H9 (cell line): ENCODE measurements at regions not wholly inside any gene's neighbourhood (a gene's known extent, or its start where the extent isn't known, plus 50 kb on each side); places are given as distances from the start of the nearest gene placed in this dataset.

ENCODE experiments used
- DNase-seq: peaks from one replicate; pipeline ENCODE4 v3.0.0-alpha.2; 2017
- H2AFZ ChIP-seq: one replicate; pipeline ENCODE4 v1.6.1; 2013; ENCODE audit warnings: mild to moderate bottlenecking, low read length, control low read depth, moderate library complexity
- H2AK5ac ChIP-seq: 2 replicates; pipeline ENCODE4 v1.6.1; 2013; ENCODE audit warnings: low read length, control low read depth, mixed read lengths; ENCODE audit not compliant: insufficient read length
- H2BK120ac ChIP-seq: one replicate; pipeline ENCODE4 v1.6.1; 2013; ENCODE audit warnings: low read depth, mild to moderate bottlenecking, low read length, control low read depth, inconsistent platforms; ENCODE audit not compliant: poor library complexity, severe bottlenecking
- H2BK12ac ChIP-seq: 2 replicates; pipeline ENCODE4 v1.6.1; 2013; ENCODE audit warnings: low read length, control low read depth, mixed read lengths, low read depth; ENCODE audit not compliant: insufficient read length
- H2BK15ac ChIP-seq: 2 replicates; pipeline ENCODE4 v1.6.1; 2013; ENCODE audit warnings: low read depth, low read length, control low read depth
- H2BK20ac ChIP-seq: one replicate; pipeline ENCODE4 v1.6.1; 2013; ENCODE audit warnings: low read depth, mild to moderate bottlenecking, low read length, control low read depth, inconsistent platforms; ENCODE audit not compliant: poor library complexity, severe bottlenecking
- H2BK5ac ChIP-seq: 2 replicates; pipeline ENCODE4 v1.6.1; 2013; ENCODE audit warnings: low read length, control low read depth, mixed read lengths; ENCODE audit not compliant: insufficient read length
- H3K14ac ChIP-seq: 2 replicates; pipeline ENCODE4 v1.6.1; 2013; ENCODE audit warnings: low read length, control low read depth; ENCODE audit not compliant: insufficient read depth
- H3K18ac ChIP-seq: 2 replicates; pipeline ENCODE4 v1.6.1; 2013; ENCODE audit warnings: low read depth, mild to moderate bottlenecking, mixed read lengths, low read length, control low read depth; ENCODE audit not compliant: insufficient read length
- H3K23ac ChIP-seq: 2 replicates; pipeline ENCODE4 v1.6.1; 2013; ENCODE audit warnings: low read length, control low read depth, mixed read lengths, low read depth; ENCODE audit not compliant: insufficient read length
- H3K23me2 ChIP-seq: 2 replicates; pipeline ENCODE4 v1.6.1; 2013; ENCODE audit warnings: low read depth, mild to moderate bottlenecking, mixed read lengths, low read length, control low read depth; ENCODE audit not compliant: insufficient read length, poor library complexity, severe bottlenecking
- H3K27ac ChIP-seq: 2 replicates; pipeline ENCODE4 v1.5.1; 2013; ENCODE audit warnings: low read length, control low read depth, mixed read lengths, low read depth; ENCODE audit not compliant: insufficient read length
- H3K27me3 ChIP-seq: 2 replicates; pipeline ENCODE4 v1.6.1; 2013; ENCODE audit warnings: low read length, control low read depth, inconsistent platforms; ENCODE audit not compliant: insufficient read depth
- H3K4ac ChIP-seq: 2 replicates; pipeline ENCODE4 v1.6.1; 2013; ENCODE audit warnings: low read depth, mild to moderate bottlenecking, control low read depth, inconsistent platforms, low read length, moderate library complexity
- H3K4me1 ChIP-seq: 2 replicates; pipeline ENCODE4 v1.6.1; 2013; ENCODE audit warnings: low read length, control low read depth, inconsistent platforms; ENCODE audit not compliant: insufficient read depth
- H3K4me2 ChIP-seq: 2 replicates; pipeline ENCODE4 v1.6.1; 2013; ENCODE audit warnings: low read length, control low read depth, mixed read lengths; ENCODE audit not compliant: insufficient read length, insufficient read depth
- H3K56ac ChIP-seq: 2 replicates; pipeline ENCODE4 v1.6.1; 2013; ENCODE audit warnings: low read depth, mild to moderate bottlenecking, mixed read lengths, low read length, control low read depth; ENCODE audit not compliant: insufficient read length
- H3K79me1 ChIP-seq: 2 replicates; pipeline ENCODE4 v1.6.1; 2013; ENCODE audit warnings: low read depth, mild to moderate bottlenecking, moderate library complexity, low read length, control low read depth, inconsistent platforms; ENCODE audit not compliant: insufficient read depth, poor library complexity, severe bottlenecking
- H3K79me2 ChIP-seq: 2 replicates; pipeline ENCODE4 v1.6.1; 2013; ENCODE audit warnings: low read length, control low read depth, inconsistent platforms; ENCODE audit not compliant: insufficient read depth
- H3K9ac ChIP-seq: 2 replicates; pipeline ENCODE4 v1.6.1; 2013; ENCODE audit warnings: low read length, control low read depth, mixed read lengths; ENCODE audit not compliant: insufficient read length; ENCODE audit errors: extremely low read depth
- H3K9me3 ChIP-seq: one replicate; pipeline ENCODE4 v1.6.1; 2013; ENCODE audit warnings: low read depth, low read length, inconsistent platforms; ENCODE audit not compliant: control insufficient read depth
- H3T11ph ChIP-seq: one replicate; pipeline ENCODE4 v1.6.1; 2013; ENCODE audit warnings: mild to moderate bottlenecking, low read length, control low read depth, inconsistent platforms
- H4K20me1 ChIP-seq: one replicate; pipeline ENCODE4 v1.6.1; 2013; ENCODE audit not compliant: control insufficient read depth, insufficient read length, insufficient read depth
- H4K5ac ChIP-seq: 2 replicates; pipeline ENCODE4 v1.6.1; 2013; ENCODE audit warnings: low read depth, mild to moderate bottlenecking, mixed read lengths, low read length, control low read depth; ENCODE audit not compliant: insufficient read length
- H4K8ac ChIP-seq: replicated peaks from 2 replicates; pipeline ENCODE4 v1.6.1; 2013; ENCODE audit warnings: low read length, control low read depth, mixed read lengths, low read depth; ENCODE audit not compliant: insufficient read length
- H4K91ac ChIP-seq: 2 replicates; pipeline ENCODE4 v1.6.1; 2013; ENCODE audit warnings: low read depth, mild to moderate bottlenecking, moderate library complexity, mixed read lengths, low read length, control low read depth; ENCODE audit not compliant: insufficient read length
- H3K27ac Mint-ChIP-seq, 3 experiments: 2 replicates in 2 of 3; 3 replicates in 1 of 3; pipeline ENCODE4 v1.8.0; 2020 to 2021; ENCODE audit warnings: mixed read lengths in 3 of 3, mild to moderate bottlenecking in 1 of 3, moderate library complexity in 1 of 3
- H3K27me3 Mint-ChIP-seq: 2 replicates; pipeline ENCODE4 v1.8.0; 2021; ENCODE audit warnings: low read depth, mild to moderate bottlenecking, moderate library complexity, mixed read lengths
- H3K36me3 Mint-ChIP-seq, 3 experiments: 2 replicates in 2 of 3; 3 replicates in 1 of 3; pipeline ENCODE4 v1.8.0; 2020 to 2021; ENCODE audit warnings: low read depth in 3 of 3, mixed read lengths in 3 of 3; ENCODE audit not compliant: insufficient read depth in 1 of 3
- H3K4me1 Mint-ChIP-seq, 2 experiments: 2 replicates each; pipeline ENCODE4 v1.8.0; 2020; ENCODE audit warnings: mixed read lengths in 2 of 2
- H3K4me3 Mint-ChIP-seq, 2 experiments: 2 replicates in 1 of 2; 3 replicates in 1 of 2; pipeline ENCODE4 v1.8.0; 2020 to 2021; ENCODE audit warnings: mild to moderate bottlenecking in 2 of 2, mixed read lengths in 2 of 2, moderate library complexity in 1 of 2
- H3K9me3 Mint-ChIP-seq, 2 experiments: 2 replicates in 1 of 2; 3 replicates in 1 of 2; pipeline ENCODE4 v1.8.0; 2020; ENCODE audit warnings: mild to moderate bottlenecking in 2 of 2, mixed read lengths in 2 of 2, moderate library complexity in 1 of 2
- TF ChIP-seq, protein P1 (sequence below): fragments of 200-600 bp; sonication (generic); conservative IDR thresholded peaks from 3 replicates; pipeline ENCODE4 v1.8.0; 2021; ENCODE audit warnings: antibody characterized with exemption, mild to moderate bottlenecking

DNA sequence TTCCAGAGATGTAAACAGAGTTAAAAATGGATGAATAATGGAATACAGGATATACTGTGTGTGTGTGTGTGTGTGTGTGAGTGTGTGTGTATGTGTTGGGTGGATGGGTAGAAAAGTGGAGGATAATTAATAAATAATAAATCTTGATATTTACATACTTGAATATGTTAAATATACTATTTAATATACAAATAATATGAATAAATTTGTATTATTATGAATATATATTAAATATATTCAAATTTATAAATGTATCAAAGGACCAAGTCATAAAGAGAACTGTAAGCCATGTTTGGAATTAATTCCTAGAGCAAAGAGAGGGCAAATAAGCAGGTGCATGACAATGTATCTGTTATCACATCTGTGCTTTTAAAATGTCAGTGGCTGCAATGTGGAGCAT lies 225.3 kb downstream of the ALG10B start:
- Mint-ChIP-seq H3K9me3 (no peaks in the 10 kb centered on the region), H3K4me3 (no peak overlapping the region), H3K27ac (peak overlapping the region in 1 of 3 experiments; percentile 39; a peak in 1 of 7 replicates), H3K36me3 (no peaks in the 10 kb centered on the region), H3K27me3 (no peaks in the 10 kb centered on the region), H3K4me1 (peaks cover 30 to 36% of the 10 kb centered on the region in 2 experiments)
- H3K79me2 ChIP-seq, result no peaks in the 10 kb centered on the region
- no peak overlapping the region for H2BK120ac ChIP-seq
- H3K9me3 ChIP-seq, result no peaks in the 10 kb centered on the region
- H3K4ac ChIP-seq, result no peak overlapping the region
- H4K20me1 ChIP-seq, result no peaks in the 10 kb centered on the region
- H4K5ac ChIP-seq, result no peak overlapping the region
- no peak overlapping the region for H2BK5ac ChIP-seq
- H3K18ac ChIP-seq, result no peak overlapping the region
- no peak overlapping the region for H3K56ac ChIP-seq
- H3K27me3 ChIP-seq, result no peaks in the 10 kb centered on the region
- H3K4me2 ChIP-seq, result no peak overlapping the region
- H2BK20ac ChIP-seq, result no peak overlapping the region
- TF ChIP-seq, protein P1, sequence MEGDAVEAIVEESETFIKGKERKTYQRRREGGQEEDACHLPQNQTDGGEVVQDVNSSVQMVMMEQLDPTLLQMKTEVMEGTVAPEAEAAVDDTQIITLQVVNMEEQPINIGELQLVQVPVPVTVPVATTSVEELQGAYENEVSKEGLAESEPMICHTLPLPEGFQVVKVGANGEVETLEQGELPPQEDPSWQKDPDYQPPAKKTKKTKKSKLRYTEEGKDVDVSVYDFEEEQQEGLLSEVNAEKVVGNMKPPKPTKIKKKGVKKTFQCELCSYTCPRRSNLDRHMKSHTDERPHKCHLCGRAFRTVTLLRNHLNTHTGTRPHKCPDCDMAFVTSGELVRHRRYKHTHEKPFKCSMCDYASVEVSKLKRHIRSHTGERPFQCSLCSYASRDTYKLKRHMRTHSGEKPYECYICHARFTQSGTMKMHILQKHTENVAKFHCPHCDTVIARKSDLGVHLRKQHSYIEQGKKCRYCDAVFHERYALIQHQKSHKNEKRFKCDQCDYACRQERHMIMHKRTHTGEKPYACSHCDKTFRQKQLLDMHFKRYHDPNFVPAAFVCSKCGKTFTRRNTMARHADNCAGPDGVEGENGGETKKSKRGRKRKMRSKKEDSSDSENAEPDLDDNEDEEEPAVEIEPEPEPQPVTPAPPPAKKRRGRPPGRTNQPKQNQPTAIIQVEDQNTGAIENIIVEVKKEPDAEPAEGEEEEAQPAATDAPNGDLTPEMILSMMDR, result no peak
- no peak overlapping the region for H3T11ph ChIP-seq
- no peak overlapping the region for H3K9ac ChIP-seq
- H2BK15ac ChIP-seq, result no peak overlapping the region
- no peaks in the 10 kb centered on the region for H3K23me2 ChIP-seq
- H3K79me1 ChIP-seq, result no peaks in the 10 kb centered on the region
- no peak for DNase-seq
- no peak overlapping the region for H4K91ac ChIP-seq
- H4K8ac ChIP-seq, result no peak overlapping the region
- H3K23ac ChIP-seq, result no peak overlapping the region
- H3K27ac ChIP-seq, result no peak overlapping the region
- no peak overlapping the region for H2AFZ ChIP-seq
- H2AK5ac ChIP-seq, result no peak overlapping the region
- H2BK12ac ChIP-seq, result no peak overlapping the region
- H3K4me1 ChIP-seq, result 0 out of 2 replicates have a peak, but pooled peaks cover 3% of the 10 kb centered on the region
- H3K14ac ChIP-seq, result no peak overlapping the region
